K562 (cell line): ENCODE measurements at regions not wholly inside any gene's neighbourhood (a gene's known extent, or its start where the extent isn't known, plus 50 kb on each side); places are given as distances from the start of the nearest gene placed in this dataset.

Experiments
- ATAC-seq: fragments of 200-7000 bp; cut with Tn5 transposase; 3 replicates; pipeline ENCODE4 v1.9.1; 2020; ENCODE audit warnings: moderate library complexity
- BruUV-seq: library from RNA; stranded (reverse); fragments of 400-500 nt; replicated peaks from 2 replicates; lab custom pipeline; 2021; lab: Mats Ljungman, UMichigan
- CTCF ChIA-PET: fragments of 300-600 bp; formaldehyde crosslinking; extraction: SDS; loops from one replicate; lab custom pipeline; 2021; ENCODE audit warnings: low intra/inter-chr PET ratio; lab: Yijun Ruan, JAX
- POLR2A ChIA-PET: fragments of 300-600, 350-650 bp; sonication (Branson Sonifier 250); formaldehyde crosslinking; extraction: SDS; loops from one replicate; lab custom pipeline; 2021; ENCODE audit warnings: antibody characterized with exemption, inconsistent platforms; lab: Yijun Ruan, JAX
- DNase-seq, 4 experiments: peaks; one replicate each; pipeline versions ENCODE4 v3.0.0 to v3.0.0-alpha.2; 2011 to 2018; ENCODE audit warnings: low spot score in 3 of 4, mixed read lengths in 3 of 4; ENCODE audit errors: extremely low read depth in 1 of 4
- FAIRE-seq: peaks from 2 replicates; lab custom pipeline; 2011; peaks lifted over from hg19 to GRCh38; lab: Jason Lieb, UNC
- H2AFZ ChIP-seq: 2 replicates; pipeline ENCODE4 v1.6.0; 2011; ENCODE audit warnings: low read depth, low read length, control low read depth, inconsistent platforms
- H3K27ac ChIP-seq: fragments of 200-600 bp; 3 replicates; pipeline ENCODE4 v1.8.0; 2011; ENCODE audit warnings: low read depth, mild to moderate bottlenecking, control low read depth, inconsistent platforms, low read length, moderate library complexity, mixed read lengths; ENCODE audit errors: extremely low read depth
- H3K27me3 ChIP-seq, 2 experiments: fragments of 300-600 bp in 1 of 2; 2 replicates in 1 of 2; 3 replicates in 1 of 2; pipeline versions ENCODE4 v1.6.0 to v1.8.0; 2011; ENCODE audit warnings: inconsistent platforms in 2 of 2, low read length in 2 of 2, mild to moderate bottlenecking in 1 of 2, mixed read lengths in 1 of 2, moderate library complexity in 1 of 2; ENCODE audit not compliant: control insufficient read depth in 2 of 2, insufficient read depth in 2 of 2
- H3K36me3 ChIP-seq: fragments of 300-600 bp; 3 replicates; pipeline ENCODE4 v1.8.0; 2011; ENCODE audit warnings: mild to moderate bottlenecking, low read length, inconsistent platforms; ENCODE audit not compliant: control insufficient read depth, insufficient read depth
- H3K4me1 ChIP-seq, 2 experiments: fragments of 200-600 bp in 1 of 2; replicated peaks in 1 of 2; 2 replicates in 1 of 2; 3 replicates in 1 of 2; pipeline versions ENCODE4 v1.5.1 to v1.8.0; 2011; ENCODE audit warnings: inconsistent platforms in 2 of 2, low read length in 2 of 2, mild to moderate bottlenecking in 1 of 2, mixed read lengths in 1 of 2, moderate library complexity in 1 of 2; ENCODE audit not compliant: control insufficient read depth in 2 of 2, insufficient read depth in 2 of 2
- H3K4me2 ChIP-seq: 2 replicates; pipeline ENCODE4 v1.6.1; 2011; ENCODE audit warnings: low read length, control low read depth, inconsistent platforms, mixed read lengths; ENCODE audit not compliant: insufficient read depth
- H3K4me3 ChIP-seq: fragments of 200-600 bp; sonication (generic), shearing (Covaris generic); 2 replicates; pipeline ENCODE4 v1.5.1; 2016; ENCODE audit warnings: control low read depth, inconsistent platforms
- H3K79me2 ChIP-seq: fragments of 200-600 bp; 3 replicates; pipeline ENCODE4 v1.8.0; 2011; ENCODE audit warnings: low read length, inconsistent platforms; ENCODE audit not compliant: control insufficient read depth, insufficient read depth
- H3K9ac ChIP-seq, 2 experiments: 2 replicates each; pipeline versions ENCODE4 v1.6.0 to v1.6.1; 2011; ENCODE audit warnings: low read depth in 2 of 2, low read length in 2 of 2, control low read depth in 1 of 2, inconsistent platforms in 1 of 2, mild to moderate bottlenecking in 1 of 2, mixed read lengths in 1 of 2; ENCODE audit not compliant: insufficient read depth in 1 of 2
- H3K9me1 ChIP-seq: one replicate; pipeline ENCODE4 v1.6.0; 2011; ENCODE audit warnings: inconsistent platforms, mild to moderate bottlenecking, low read length, moderate library complexity; ENCODE audit not compliant: control insufficient read depth, insufficient read depth
- H3K9me3 ChIP-seq: replicated peaks from 2 replicates; pipeline ENCODE4 v1.5.1; 2011; ENCODE audit warnings: low read depth, low read length, inconsistent platforms; ENCODE audit not compliant: control insufficient read depth, insufficient read depth
- H4K20me1 ChIP-seq: replicated peaks from 2 replicates; pipeline ENCODE4 v1.6.1; 2011; ENCODE audit warnings: low read length, inconsistent platforms, mixed read lengths; ENCODE audit not compliant: control insufficient read depth, insufficient read depth
- CREB1 ChIP-seq, 2 experiments: sonication (generic) in 1 of 2; formaldehyde crosslinking in 1 of 2; IDR thresholded peaks; 2 replicates each; pipeline versions ENCODE4 v1.6.1 to v1.8.0; 2012 to 2022; ENCODE audit warnings: inconsistent platforms in 1 of 2, mild to moderate bottlenecking in 1 of 2, missing genetic modification reagents in 1 of 2, moderate library complexity in 1 of 2
- CREBBP ChIP-seq: IDR thresholded peaks from one replicate; pipeline ENCODE4 v1.6.1; 2012; ENCODE audit warnings: low read depth, mild to moderate bottlenecking, control low read depth, inconsistent platforms, low read length
- FOS ChIP-seq: IDR thresholded peaks from 3 replicates; pipeline ENCODE4 v1.6.1; 2011; ENCODE audit not compliant: insufficient read length; ENCODE audit errors: extremely low read depth
- HDAC3 ChIP-seq: fragments of 450-650 bp; IDR thresholded peaks from 2 replicates; pipeline ENCODE4 v1.6.1; 2018; ENCODE audit warnings: borderline replicate concordance, mild to moderate bottlenecking, moderate library complexity; ENCODE audit not compliant: partially characterized antibody
- SAP30 ChIP-seq: fragments of 200-600 bp; sonication (generic); IDR thresholded peaks from 2 replicates; pipeline ENCODE4 v1.6.1; 2012; ENCODE audit warnings: borderline replicate concordance, low read depth, mild to moderate bottlenecking, moderate library complexity, low read length, control low read depth, inconsistent platforms; ENCODE audit not compliant: insufficient read depth, poor library complexity, severe bottlenecking
- SETDB1 ChIP-seq: IDR thresholded peaks from one replicate; pipeline ENCODE4 v1.6.1; 2012; ENCODE audit warnings: low read length, control low read depth, inconsistent platforms
- SOX6 ChIP-seq: fragments of 450-650 bp; IDR thresholded peaks from 2 replicates; pipeline ENCODE4 v1.6.1; 2014; ENCODE audit warnings: mild to moderate bottlenecking
- TGIF2 ChIP-seq: sonication (generic); formaldehyde crosslinking; IDR thresholded peaks from 2 replicates; pipeline ENCODE4 v1.8.1; 2022; ENCODE audit warnings: mild to moderate bottlenecking, missing genetic modification reagents, moderate library complexity
- TRIM24 ChIP-seq, 2 experiments: fragments of 450-650 bp; IDR thresholded peaks; 2 replicates each; pipeline ENCODE4 v1.6.1; 2016
- ZEB2 ChIP-seq: fragments of 450-650 bp; IDR thresholded peaks from 2 replicates; pipeline ENCODE4 v1.6.1; 2016
- ZNF224 ChIP-seq: sonication (generic); formaldehyde crosslinking; IDR thresholded peaks from 2 replicates; pipeline ENCODE4 v1.8.0; 2022; ENCODE audit warnings: mild to moderate bottlenecking, missing genetic modification reagents
- ZNF263 ChIP-seq: sonication (generic); formaldehyde crosslinking; IDR thresholded peaks from 2 replicates; pipeline ENCODE4 v1.8.0; 2022; ENCODE audit warnings: mild to moderate bottlenecking, missing genetic modification reagents, borderline replicate concordance
- ZNF561 ChIP-seq: fragments of 450-650 bp; formaldehyde crosslinking; conservative IDR thresholded peaks from 2 replicates; pipeline ENCODE4 v1.4.0; 2020; ENCODE audit warnings: mild to moderate bottlenecking, moderate library complexity
- ZNF76 ChIP-seq: fragments of 250-450 bp; sonication (Bioruptor Pico); IDR thresholded peaks from 2 replicates; pipeline ENCODE4 v1.4.0; 2020; ENCODE audit warnings: mild to moderate bottlenecking, moderate library complexity, borderline replicate concordance
- ZNF77 ChIP-seq: fragments of 250-450 bp; sonication (Bioruptor Pico); IDR thresholded peaks from 2 replicates; pipeline ENCODE4 v1.5.0; 2020
- WGBS: fragments of 100-300 bp; shearing (Covaris generic); methylation state at CpG from one replicate; pipeline ENCODE4 v1.1.6; 2016; ENCODE audit warnings: low coverage, mixed read lengths; ENCODE audit not compliant: insufficient coverage; ENCODE audit errors: missing lambda C conversion rate; 5-methylcytosine and 5-hydroxymethylcytosine counted together
- in situ Hi-C: fragments of 300-500 bp; cut with MboI; formaldehyde crosslinking; loops from 4 replicates; pipeline ENCODE4 v1.15.0; 2018; ENCODE audit warnings: inconsistent platforms, mixed read lengths
- intact Hi-C: fragments of 100-400 bp; cut with micrococcal nuclease; formaldehyde crosslinking; loops from 2 replicates; pipeline ENCODE4 v1.14.2; 2022
- TF ChIP-seq, protein P1 (sequence below): sonication (generic); formaldehyde crosslinking; IDR thresholded peaks from 2 replicates; pipeline ENCODE4 v1.8.0; 2023; ENCODE audit warnings: mild to moderate bottlenecking, missing genetic modification reagents
- TF ChIP-seq, protein P2 (sequence below): fragments of 250-450 bp; sonication (Bioruptor Pico); IDR thresholded peaks from 2 replicates; pipeline ENCODE4 v1.4.0; 2020; ENCODE audit warnings: mild to moderate bottlenecking

- BruUV-seq: no TSS peak
- Histone ChIP-seq H3K27me3 (no peaks in the 10 kb centered on the region), H3K4me1 (no peaks in the 10 kb centered on the region), H3K79me2 (no peaks in the 10 kb centered on the region), H4K20me1 (no peaks in the 10 kb centered on the region), H3K9me1 (no peaks in the 10 kb centered on the region), H3K4me3 (no peak overlapping the region), H3K36me3 (no peaks in the 10 kb centered on the region), H2AFZ (no peak overlapping the region), H3K4me2 (no peak overlapping the region), H3K9me3 (no peaks in the 10 kb centered on the region), H3K27ac (no peak overlapping the region), H3K9ac (no peak overlapping the region)
- ATAC-seq: no peak
- CTCF ChIA-PET: no interaction called here
- DNase-seq: no peak
- POLR2A ChIA-PET: no interaction called here
- no peak for FAIRE-seq
- intact Hi-C loops: no loop called here
- WGBS: 0% methylated on average over 1 of the region's 3 CpGs
- TF ChIP-seq SETDB1 (no peak), CREB1 (IDR thresholded peaks at IDR 0.05) (no peak), CREB1 (CRISPR knock-in tag; IDR thresholded peaks at IDR 0.05) (no peak), FOS (no peak), HDAC3 (no peak), ZNF224 (CRISPR knock-in tag) (no peak), SAP30 (no peak), ZNF561 (CRISPR knock-in tag) (no peak), ZEB2 (no peak), TGIF2 (CRISPR knock-in tag) (no peak), CREBBP (no peak), ZNF77 (CRISPR knock-in tag) (no peak), SOX6 (no peak), TRIM24 (IDR thresholded peaks at IDR 0.05) (no peak), ZNF76 (CRISPR knock-in tag) (no peak), ZNF263 (CRISPR knock-in tag) (no peak)
- TF ChIP-seq, protein P1, sequence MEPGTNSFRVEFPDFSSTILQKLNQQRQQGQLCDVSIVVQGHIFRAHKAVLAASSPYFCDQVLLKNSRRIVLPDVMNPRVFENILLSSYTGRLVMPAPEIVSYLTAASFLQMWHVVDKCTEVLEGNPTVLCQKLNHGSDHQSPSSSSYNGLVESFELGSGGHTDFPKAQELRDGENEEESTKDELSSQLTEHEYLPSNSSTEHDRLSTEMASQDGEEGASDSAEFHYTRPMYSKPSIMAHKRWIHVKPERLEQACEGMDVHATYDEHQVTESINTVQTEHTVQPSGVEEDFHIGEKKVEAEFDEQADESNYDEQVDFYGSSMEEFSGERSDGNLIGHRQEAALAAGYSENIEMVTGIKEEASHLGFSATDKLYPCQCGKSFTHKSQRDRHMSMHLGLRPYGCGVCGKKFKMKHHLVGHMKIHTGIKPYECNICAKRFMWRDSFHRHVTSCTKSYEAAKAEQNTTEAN (CRISPR knock-in tag): no peak
- TF ChIP-seq, protein P2, sequence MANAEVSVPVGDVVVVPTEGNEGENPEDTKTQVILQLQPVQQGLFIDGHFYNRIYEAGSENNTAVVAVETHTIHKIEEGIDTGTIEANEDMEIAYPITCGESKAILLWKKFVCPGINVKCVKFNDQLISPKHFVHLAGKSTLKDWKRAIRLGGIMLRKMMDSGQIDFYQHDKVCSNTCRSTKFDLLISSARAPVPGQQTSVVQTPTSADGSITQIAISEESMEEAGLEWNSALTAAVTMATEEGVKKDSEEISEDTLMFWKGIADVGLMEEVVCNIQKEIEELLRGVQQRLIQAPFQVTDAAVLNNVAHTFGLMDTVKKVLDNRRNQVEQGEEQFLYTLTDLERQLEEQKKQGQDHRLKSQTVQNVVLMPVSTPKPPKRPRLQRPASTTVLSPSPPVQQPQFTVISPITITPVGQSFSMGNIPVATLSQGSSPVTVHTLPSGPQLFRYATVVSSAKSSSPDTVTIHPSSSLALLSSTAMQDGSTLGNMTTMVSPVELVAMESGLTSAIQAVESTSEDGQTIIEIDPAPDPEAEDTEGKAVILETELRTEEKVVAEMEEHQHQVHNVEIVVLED: no peak
- in situ Hi-C loops: no loop called here
Measured at GRCh38 chr18:67154979-67155378, 361.5 kb downstream of the DSEL start.
